ENCODE measurements at regions not wholly inside any gene's neighbourhood (a gene's known extent, or its start where the extent isn't known, plus 50 kb on each side); places are given as distances from the start of the nearest gene placed in this dataset.

- DNase-seq = no peak
- no peak overlapping the region for H3K4me3 ChIP-seq (ENCODE audit: insufficient read depth, low read depth, low read length)
- no peaks in the 10 kb centered on the region for H3K36me3 ChIP-seq (replicated peaks; ENCODE audit: control insufficient read depth, insufficient read depth, low read length)
- H3K27me3 ChIP-seq (ENCODE audit: control insufficient read depth, insufficient read depth, low read length) = no peaks in the 10 kb centered on the region
Measured at GRCh38 chr12:78316631-78317468, 486.2 kb downstream of the NAV3 start.

- DNase-seq = no peak
Measured at GRCh38 chr12:78321696-78322095, 491.0 kb downstream of the NAV3 start.

GRCh38 chr12:78323226-78323625 lies 492.5 kb downstream of the NAV3 start:
- DNase-seq = no peak
- Histone ChIP-seq H3K36me3 (replicated peaks; ENCODE audit: control insufficient read depth, insufficient read depth, low read length) (no peaks in the 10 kb centered on the region), H3K27me3 (ENCODE audit: control insufficient read depth, insufficient read depth, low read length) (no peaks in the 10 kb centered on the region), H3K4me3 (ENCODE audit: insufficient read depth, low read depth, low read length) (no peak overlapping the region)

More at GRCh38 chr12:78321696-78322095, 491.0 kb downstream of the NAV3 start:
- Histone ChIP-seq H3K27me3 (ENCODE audit: control insufficient read depth, insufficient read depth, low read length) (no peaks in the 10 kb centered on the region), H3K4me3 (ENCODE audit: insufficient read depth, low read depth, low read length) (no peak overlapping the region), H3K36me3 (replicated peaks; ENCODE audit: control insufficient read depth, insufficient read depth, low read length) (no peaks in the 10 kb centered on the region)

GRCh38 chr12:78324234-78324633 lies 493.5 kb downstream of the NAV3 start:
- Histone ChIP-seq H3K4me3 (ENCODE audit: insufficient read depth, low read depth, low read length) (no peak overlapping the region), H3K36me3 (replicated peaks; ENCODE audit: control insufficient read depth, insufficient read depth, low read length) (no peaks in the 10 kb centered on the region), H3K27me3 (ENCODE audit: control insufficient read depth, insufficient read depth, low read length) (no peaks in the 10 kb centered on the region)
- DNase-seq = no peak

- no peaks in the 10 kb centered on the region for H3K27me3 ChIP-seq (ENCODE audit: control insufficient read depth, insufficient read depth, low read length)
Measured at GRCh38 chr12:78328524-78328923, 497.8 kb downstream of the NAV3 start.

GRCh38 chr12:78330131-78330530 lies 499.4 kb downstream of the NAV3 start:
- no peaks in the 10 kb centered on the region for H3K27me3 ChIP-seq (ENCODE audit: control insufficient read depth, insufficient read depth, low read length)
- H3K4me3 ChIP-seq (ENCODE audit: insufficient read depth, low read depth, low read length) = no peak overlapping the region
- H3K36me3 ChIP-seq (replicated peaks; ENCODE audit: control insufficient read depth, insufficient read depth, low read length) = no peaks in the 10 kb centered on the region
- no peak for DNase-seq

More at GRCh38 chr12:78328524-78328923, 497.8 kb downstream of the NAV3 start:
- Histone ChIP-seq H3K36me3 (replicated peaks; ENCODE audit: control insufficient read depth, insufficient read depth, low read length) (no peaks in the 10 kb centered on the region), H3K4me3 (ENCODE audit: insufficient read depth, low read depth, low read length) (no peak overlapping the region)
- DNase-seq = no peak

- no peaks in the 10 kb centered on the region for H3K27me3 ChIP-seq (ENCODE audit: control insufficient read depth, insufficient read depth, low read length)
- no peak for DNase-seq
- no peaks in the 10 kb centered on the region for H3K36me3 ChIP-seq (replicated peaks; ENCODE audit: control insufficient read depth, insufficient read depth, low read length)
- no peak overlapping the region for H3K4me3 ChIP-seq (ENCODE audit: insufficient read depth, low read depth, low read length)
Measured at GRCh38 chr12:78331181-78331580, 500.5 kb downstream of the NAV3 start.

- Histone ChIP-seq H3K36me3 (replicated peaks; ENCODE audit: control insufficient read depth, insufficient read depth, low read length) (no peaks in the 10 kb centered on the region), H3K27me3 (ENCODE audit: control insufficient read depth, insufficient read depth, low read length) (no peaks in the 10 kb centered on the region), H3K4me3 (ENCODE audit: insufficient read depth, low read depth, low read length) (no peak overlapping the region)
- DNase-seq = no peak
Measured at GRCh38 chr12:78331753-78332152, 501.1 kb downstream of the NAV3 start.

- DNase-seq = no peak
Measured at GRCh38 chr12:78338054-78338785, 507.5 kb downstream of the NAV3 start.

GRCh38 chr12:78340406-78340805 lies 509.7 kb downstream of the NAV3 start:
- Histone ChIP-seq H3K4me3 (ENCODE audit: insufficient read depth, low read depth, low read length) (no peak overlapping the region), H3K27me3 (ENCODE audit: control insufficient read depth, insufficient read depth, low read length) (no peaks in the 10 kb centered on the region), H3K36me3 (replicated peaks; ENCODE audit: control insufficient read depth, insufficient read depth, low read length) (no peaks in the 10 kb centered on the region)

More at GRCh38 chr12:78338054-78338785, 507.5 kb downstream of the NAV3 start:
- Histone ChIP-seq H3K4me3 (ENCODE audit: insufficient read depth, low read depth, low read length) (no peak overlapping the region), H3K27me3 (ENCODE audit: control insufficient read depth, insufficient read depth, low read length) (no peaks in the 10 kb centered on the region), H3K36me3 (replicated peaks; ENCODE audit: control insufficient read depth, insufficient read depth, low read length) (no peaks in the 10 kb centered on the region)

GRCh38 chr12:78343657-78344056 lies 513.0 kb downstream of the NAV3 start:
- H3K36me3 ChIP-seq (replicated peaks; ENCODE audit: control insufficient read depth, insufficient read depth, low read length) = no peaks in the 10 kb centered on the region
- DNase-seq = no peak
- no peaks in the 10 kb centered on the region for H3K27me3 ChIP-seq (ENCODE audit: control insufficient read depth, insufficient read depth, low read length)
- no peak overlapping the region for H3K4me3 ChIP-seq (ENCODE audit: insufficient read depth, low read depth, low read length)

More at GRCh38 chr12:78340406-78340805, 509.7 kb downstream of the NAV3 start:
- DNase-seq = no peak

GRCh38 chr12:78359520-78359919 lies 505.1 kb upstream of the SYT1 start:
- H3K27me3 ChIP-seq (ENCODE audit: control insufficient read depth, insufficient read depth, low read length) = no peaks in the 10 kb centered on the region
- H3K36me3 ChIP-seq (replicated peaks; ENCODE audit: control insufficient read depth, insufficient read depth, low read length) = no peaks in the 10 kb centered on the region
- no peak overlapping the region for H3K4me3 ChIP-seq (ENCODE audit: insufficient read depth, low read depth, low read length)
- DNase-seq = no peak

GRCh38 chr12:78361683-78362082 lies 502.9 kb upstream of the SYT1 start:
- no peak overlapping the region for H3K4me3 ChIP-seq (ENCODE audit: insufficient read depth, low read depth, low read length)
- H3K27me3 ChIP-seq (ENCODE audit: control insufficient read depth, insufficient read depth, low read length) = no peaks in the 10 kb centered on the region
- no peak for DNase-seq

GRCh38 chr12:78371284-78371683 lies 493.3 kb upstream of the SYT1 start:
- Histone ChIP-seq H3K4me3 (ENCODE audit: insufficient read depth, low read depth, low read length) (no peak overlapping the region), H3K36me3 (replicated peaks; ENCODE audit: control insufficient read depth, insufficient read depth, low read length) (no peaks in the 10 kb centered on the region), H3K27me3 (ENCODE audit: control insufficient read depth, insufficient read depth, low read length) (no peaks in the 10 kb centered on the region)
- DNase-seq = peak; percentile 9

More at GRCh38 chr12:78361683-78362082, 502.9 kb upstream of the SYT1 start:
- H3K36me3 ChIP-seq (replicated peaks; ENCODE audit: control insufficient read depth, insufficient read depth, low read length) = no peaks in the 10 kb centered on the region

- Histone ChIP-seq H3K4me3 (ENCODE audit: insufficient read depth, low read depth, low read length) (no peak overlapping the region), H3K27me3 (ENCODE audit: control insufficient read depth, insufficient read depth, low read length) (no peaks in the 10 kb centered on the region), H3K36me3 (replicated peaks; ENCODE audit: control insufficient read depth, insufficient read depth, low read length) (no peaks in the 10 kb centered on the region)
- no peak for DNase-seq
Measured at GRCh38 chr12:78375461-78375860, 489.1 kb upstream of the SYT1 start.
